A549 (cell line): ENCODE measurements at regions not wholly inside any gene's neighbourhood (a gene's known extent, or its start where the extent isn't known, plus 50 kb on each side); places are given as distances from the start of the nearest gene placed in this dataset.

Experiments
- CEBPB ChIP-seq, 2 experiments: fragments of >200 bp in 1 of 2; sonication (Bioruptor Twin) in 1 of 2; formaldehyde crosslinking in 1 of 2; IDR thresholded peaks; 2 replicates each; pipeline ENCODE4 v1.6.1; 2012 to 2016
- CTCF ChIP-seq: fragments of >200 bp; sonication (Bioruptor Twin); formaldehyde crosslinking; IDR thresholded peaks from 3 replicates; pipeline ENCODE4 v1.5.1; 2016
- MAFK ChIP-seq: fragments of 450-650 bp; IDR thresholded peaks from 2 replicates; pipeline ENCODE4 v1.6.1; 2014; ENCODE audit not compliant: partially characterized antibody
- POLR2A ChIP-seq: IDR thresholded peaks from 2 replicates; pipeline ENCODE4 v1.6.1; 2012; ENCODE audit warnings: mild to moderate bottlenecking, low read length
- POLR2AphosphoS2 ChIP-seq: conservative IDR thresholded peaks from 2 replicates; pipeline ENCODE4 v1.6.1; 2012; ENCODE audit warnings: low read length, improper control_type of control experiment, inconsistent platforms
- REST ChIP-seq: fragments of 200-600 bp; sonication (generic); IDR thresholded peaks from 2 replicates; pipeline ENCODE4 v1.6.1; 2016; ENCODE audit warnings: antibody characterized with exemption, mild to moderate bottlenecking, moderate library complexity
- RFX5 ChIP-seq: fragments of 450-650 bp; IDR thresholded peaks from 2 replicates; pipeline ENCODE4 v1.7.1; 2014; ENCODE audit warnings: antibody characterized with exemption, mild to moderate bottlenecking, moderate library complexity
- RNF2 ChIP-seq: fragments of 200-600 bp; sonication (generic); IDR thresholded peaks from 2 replicates; pipeline ENCODE4 v1.6.1; 2016; ENCODE audit warnings: low read depth, mild to moderate bottlenecking, antibody characterized with exemption, moderate library complexity, borderline replicate concordance

GRCh38 chr3:144242747-144243146, 271.1 kb downstream of the DIPK2A start:
- TF ChIP-seq REST (no peak), CTCF (no peak), RNF2 (no peak), POLR2A (no peak), MAFK (no peak), POLR2AphosphoS2 (no peak), CEBPB (IDR thresholded peaks at IDR 0.05) (no peak), RFX5 (no peak)
